SKM-1 (cell line): ENCODE measurements at regions not wholly inside any gene's neighbourhood (a gene's known extent, or its start where the extent isn't known, plus 50 kb on each side); places are given as distances from the start of the nearest gene placed in this dataset.

Source experiments
- DNase-seq: peaks from one replicate; lab custom pipeline; 2025; ENCODE audit not compliant: unreplicated experiment; lab: John Stamatoyannopoulos, UW

GRCh38 chr3:90011131-90011530, 903.7 kb downstream of the EPHA3 start:
- DNase-seq: no peak

DNA sequence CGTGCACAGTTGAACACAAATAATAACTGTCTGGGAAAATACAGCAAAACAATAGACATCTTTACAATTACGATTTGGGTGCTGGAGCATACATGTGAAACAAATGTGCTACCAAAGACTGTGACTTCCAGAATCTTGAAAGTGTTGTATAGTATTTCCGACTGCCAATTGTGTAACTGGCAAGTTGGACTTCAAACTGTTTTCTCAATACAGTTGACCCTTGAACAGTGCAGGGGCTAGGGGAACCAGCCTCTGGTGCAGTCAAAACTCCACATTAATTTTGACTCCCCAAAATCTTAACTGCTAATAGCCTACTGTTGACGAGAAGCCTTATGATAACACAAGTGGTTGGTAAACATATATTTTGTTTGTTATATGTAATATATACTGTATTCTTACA, 904.2 kb downstream of the EPHA3 start:
- no peak for DNase-seq

- no peak for DNase-seq
Observed at GRCh38 chr3:90011996-90012395, 904.6 kb downstream of the EPHA3 start.

DNA sequence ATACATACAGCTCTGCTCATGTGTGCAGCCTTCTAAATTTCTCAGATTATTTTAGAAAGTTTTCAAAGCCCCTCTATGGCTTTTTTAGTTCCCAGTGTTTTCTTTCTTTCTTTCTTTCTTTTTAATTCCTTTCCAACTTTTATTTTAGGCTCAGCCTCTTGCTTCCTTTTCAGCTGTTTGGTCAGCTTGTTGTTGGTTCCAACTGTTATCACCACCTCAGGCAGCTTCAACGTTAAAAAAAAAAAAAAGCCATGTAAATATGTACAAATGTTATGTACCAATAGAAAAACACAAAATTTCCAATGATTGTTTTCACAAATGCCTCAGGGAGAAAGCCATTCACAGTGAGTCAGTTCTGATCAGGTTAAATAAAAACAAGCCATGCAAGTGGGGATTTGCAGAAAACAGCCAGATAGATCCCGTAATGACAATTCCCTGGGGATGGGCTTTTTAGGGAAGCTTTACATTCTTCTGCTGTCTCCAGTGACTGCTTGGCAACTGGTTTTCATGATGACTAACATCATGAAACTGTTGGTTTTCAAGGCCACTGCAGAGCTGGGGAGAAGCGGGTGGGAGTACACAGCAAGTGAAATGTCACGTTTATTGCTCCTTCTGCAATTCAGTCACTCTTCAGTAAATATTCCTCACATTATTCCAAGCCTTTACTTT, 908.4 kb downstream of the EPHA3 start:
- DNase-seq: no peak

- DNase-seq: no peak
Observed at GRCh38 chr3:90016555-90016954, 909.1 kb downstream of the EPHA3 start.

DNA sequence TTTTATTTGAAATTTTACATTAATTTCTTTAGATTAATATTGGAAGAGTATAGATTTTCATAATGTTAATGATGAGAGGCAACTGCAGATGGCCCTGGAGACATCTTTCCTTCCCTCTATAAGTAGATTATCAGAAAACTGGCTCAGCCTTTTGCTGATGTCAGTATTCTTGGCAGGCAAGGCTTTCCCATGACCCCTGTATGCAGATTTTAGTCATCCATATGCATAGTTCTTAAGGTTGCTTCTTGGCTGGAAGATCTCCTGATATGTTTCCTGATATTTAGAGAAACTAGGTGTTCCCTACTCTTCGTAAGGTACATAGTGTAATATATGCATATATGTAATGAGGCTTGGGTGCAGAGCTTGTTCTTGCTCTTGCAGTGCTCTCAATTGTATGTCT, 911.4 kb downstream of the EPHA3 start:
- DNase-seq: no peak

GRCh38 chr3:90025019-90025418, 917.6 kb downstream of the EPHA3 start:
- DNase-seq: no peak

DNA sequence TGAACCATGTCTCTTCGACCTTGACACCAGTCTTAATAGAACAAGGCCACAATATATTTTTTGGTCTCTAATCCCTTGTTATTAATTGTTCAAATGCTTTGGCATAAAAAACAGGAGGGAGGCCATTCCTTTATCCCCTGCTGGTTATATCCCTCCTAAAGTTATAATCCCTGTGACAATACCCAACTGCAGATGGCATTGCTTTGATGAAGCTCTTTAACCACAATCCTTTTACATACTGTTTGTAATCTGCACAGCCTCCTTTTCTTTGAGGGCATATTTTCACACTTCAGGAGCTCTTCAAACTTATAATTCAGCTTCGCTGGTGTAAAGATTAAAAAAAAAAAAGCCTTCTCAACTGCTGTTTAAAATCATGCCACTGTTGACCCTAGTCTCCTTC, 919.0 kb downstream of the EPHA3 start:
- no peak for DNase-seq

- DNase-seq: no peak
Observed at GRCh38 chr3:90031121-90031520, 923.7 kb downstream of the EPHA3 start.

DNA sequence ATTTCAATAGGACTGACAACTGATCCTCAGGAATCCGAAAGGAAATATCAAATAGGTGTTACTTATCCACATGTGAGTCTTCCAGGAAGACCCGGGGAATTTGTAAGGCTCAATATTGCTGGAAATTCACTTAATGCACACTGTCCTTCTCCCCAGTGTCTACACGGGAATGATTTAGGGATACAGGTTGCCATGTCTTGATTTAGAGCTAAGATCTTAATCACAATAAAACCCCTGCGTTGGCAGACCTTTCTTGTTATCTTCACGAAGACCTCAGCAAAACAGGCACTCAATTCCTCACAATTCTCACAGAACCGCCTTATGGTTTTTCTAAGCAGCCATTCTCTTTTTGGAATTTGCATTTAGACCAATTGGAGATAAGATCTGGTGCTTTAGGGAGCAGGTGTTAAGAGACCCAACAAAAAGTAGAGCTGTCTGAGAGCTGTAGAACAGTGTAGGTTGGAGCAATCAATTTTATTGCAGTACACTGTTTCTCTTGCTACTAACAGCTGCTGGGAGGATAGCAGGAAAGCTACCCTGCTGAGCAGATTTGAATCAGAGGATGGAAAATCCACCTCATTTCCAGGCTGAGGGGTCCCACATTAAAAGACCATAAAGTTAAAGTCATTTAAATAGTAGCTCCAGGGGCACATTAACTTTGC, 925.7 kb downstream of the EPHA3 start:
- no peak for DNase-seq

DNA sequence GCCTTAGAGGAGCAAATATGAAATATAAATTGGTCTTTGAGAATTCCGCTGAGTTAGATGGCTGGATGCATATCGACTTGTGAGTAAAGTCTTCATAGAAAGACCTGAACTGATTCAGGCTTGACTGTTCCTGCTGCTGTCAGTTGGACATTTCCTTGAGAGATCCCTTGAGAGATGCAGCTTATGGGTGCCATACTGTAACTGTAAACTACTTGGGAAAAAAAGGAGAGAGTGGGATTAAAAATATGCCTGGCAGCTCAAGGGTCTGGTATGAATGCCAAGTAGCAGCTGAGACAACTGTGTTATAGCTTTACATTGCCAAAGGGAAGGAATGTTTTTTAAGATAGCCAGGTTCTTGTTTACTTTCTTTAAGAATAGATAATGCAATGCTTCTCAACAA, 926.6 kb downstream of the EPHA3 start:
- no peak for DNase-seq

DNA sequence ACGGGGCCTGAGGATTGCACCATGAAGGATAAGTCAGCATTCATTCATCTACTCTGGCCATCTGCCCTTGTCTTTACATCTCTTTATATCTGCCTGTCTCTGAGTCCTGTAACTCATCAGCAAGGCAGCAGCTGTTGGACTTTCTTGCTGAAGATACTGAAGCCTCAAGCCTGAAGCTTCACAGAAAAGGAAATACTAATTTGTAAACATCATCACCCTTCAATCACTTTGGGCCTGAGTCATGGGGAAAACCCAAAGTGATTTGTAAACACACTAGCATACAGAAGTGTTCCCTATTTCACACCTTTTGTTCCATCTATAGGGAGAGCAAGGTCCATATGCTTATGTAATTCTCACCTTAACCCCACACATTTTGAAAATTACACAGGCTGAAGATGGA, 928.2 kb downstream of the EPHA3 start:
- no peak for DNase-seq

- DNase-seq: no peak
Observed at GRCh38 chr3:90036939-90037469, 929.6 kb downstream of the EPHA3 start.

DNA sequence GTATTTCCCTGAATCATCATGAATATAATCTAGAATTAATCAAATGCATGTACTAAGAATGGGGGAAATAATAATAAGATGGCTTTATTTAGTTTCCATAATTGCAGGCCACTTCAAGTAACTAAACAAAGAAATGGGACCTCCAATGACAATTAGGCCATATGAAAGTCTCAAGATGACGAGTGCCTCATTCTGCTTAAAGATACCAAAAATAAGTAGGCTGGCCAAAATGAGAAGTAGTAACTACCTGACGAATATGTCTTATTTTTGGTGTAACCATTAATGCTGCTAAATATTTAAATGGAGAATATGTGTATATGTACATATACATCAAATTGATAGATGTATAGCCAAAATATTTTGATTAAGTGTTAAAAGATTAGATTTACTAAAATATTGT, 932.6 kb downstream of the EPHA3 start:
- DNase-seq: no peak

DNA sequence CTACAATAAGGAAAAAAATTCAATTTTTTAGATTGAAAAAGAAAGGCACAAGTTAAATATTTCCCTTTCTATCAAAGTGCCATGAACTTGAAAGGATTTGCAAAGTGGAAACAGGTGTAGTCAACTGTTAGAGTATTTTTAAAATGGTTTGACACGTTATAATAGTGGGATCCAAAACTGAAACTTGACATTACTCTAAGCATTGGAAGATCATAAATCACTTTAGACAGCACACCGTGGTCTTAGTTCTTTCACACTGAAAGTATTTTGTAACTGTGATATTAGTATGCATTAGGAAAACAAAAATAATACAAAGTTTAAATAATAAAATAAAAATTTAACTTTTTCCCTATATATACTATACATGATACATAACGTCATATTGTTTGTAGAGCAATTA, 933.1 kb downstream of the EPHA3 start:
- no peak for DNase-seq

- no peak for DNase-seq
Observed at GRCh38 chr3:90041995-90042394, 934.6 kb downstream of the EPHA3 start.

- no peak for DNase-seq
Observed at GRCh38 chr3:90043287-90043686, 935.9 kb downstream of the EPHA3 start.

GRCh38 chr3:90044084-90044816, 936.8 kb downstream of the EPHA3 start:
- DNase-seq: no peak

- no peak for DNase-seq
Observed at GRCh38 chr3:90052425-90052950, 945.1 kb downstream of the EPHA3 start.

GRCh38 chr3:90054311-90054710, 946.9 kb downstream of the EPHA3 start:
- no peak for DNase-seq

DNA sequence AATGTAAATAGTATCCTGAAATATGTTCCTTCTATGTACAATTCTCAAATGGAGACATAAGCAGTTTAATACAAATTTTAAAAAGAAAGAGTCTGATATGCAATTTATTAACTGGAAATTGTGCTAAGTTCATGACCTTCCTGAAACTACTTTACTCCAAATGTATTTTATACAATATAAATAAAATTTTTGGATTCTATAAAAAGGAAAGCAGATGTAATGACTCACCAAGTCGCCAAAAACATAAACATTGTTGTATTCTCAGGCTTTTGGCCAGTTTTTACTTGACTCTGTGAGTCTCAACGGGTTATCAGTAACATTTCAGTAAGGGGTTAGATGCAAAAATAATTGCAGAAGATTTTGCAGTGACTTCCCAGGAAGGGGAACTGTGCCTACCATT, 948.2 kb downstream of the EPHA3 start:
- DNase-seq: no peak
